8988T (cell line): ENCODE measurements at regions not wholly inside any gene's neighbourhood (a gene's known extent, or its start where the extent isn't known, plus 50 kb on each side); places are given as distances from the start of the nearest gene placed in this dataset.

Experiments used
- DNase-seq: peaks from one replicate; pipeline ENCODE4 v3.0.0; 2011

DNA sequence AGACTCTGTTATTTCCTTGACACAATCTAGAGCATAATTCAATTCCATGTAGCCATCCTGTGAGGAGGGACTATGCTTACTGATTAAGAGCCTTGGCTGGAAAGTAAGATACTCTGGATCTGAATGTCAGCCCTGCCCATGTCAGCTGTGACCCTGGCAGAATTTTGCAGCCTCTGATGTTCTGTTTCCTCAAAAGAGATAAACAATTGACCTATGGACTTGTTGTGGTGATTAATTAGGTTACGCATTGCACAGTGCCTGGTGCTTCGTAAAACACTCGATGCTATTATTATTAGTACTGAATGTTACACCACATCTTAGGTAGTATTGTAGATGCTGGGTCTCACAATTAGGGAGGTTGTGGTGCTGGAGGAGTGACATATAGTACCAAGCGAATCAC, 161.3 kb upstream of the MEIS2 start:
- no peak for DNase-seq

DNA sequence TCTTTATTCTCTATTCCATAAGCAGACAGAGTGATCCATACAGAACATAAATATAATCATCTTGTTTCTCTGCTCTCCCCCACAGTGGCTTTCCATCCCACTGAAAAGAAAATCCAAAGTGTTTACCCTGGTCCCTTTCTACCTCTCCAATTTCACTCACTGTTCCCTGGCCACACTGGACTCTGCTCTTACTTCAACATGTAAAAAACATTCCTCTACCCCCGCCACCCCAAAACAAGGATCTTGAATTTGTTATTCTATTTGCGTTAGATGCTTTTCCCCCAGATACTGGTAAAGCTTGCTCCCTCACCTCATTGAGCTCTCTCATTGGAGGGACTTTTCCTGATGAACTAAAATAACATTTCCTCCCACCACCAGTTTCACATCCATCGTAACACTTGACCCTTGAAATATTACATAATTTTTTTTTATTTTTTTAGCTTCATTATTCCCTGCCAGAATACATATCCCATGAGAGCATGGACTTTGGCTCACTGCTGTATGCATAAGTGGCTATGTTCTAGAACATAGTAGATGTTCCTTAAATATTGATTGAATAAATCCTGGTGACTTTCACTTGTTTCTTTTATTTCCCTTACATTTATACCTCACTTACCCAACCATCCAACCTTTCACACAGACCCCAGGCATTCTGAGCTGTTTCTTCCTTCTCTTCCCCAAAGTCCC, 162.7 kb upstream of the MEIS2 start:
- no peak for DNase-seq

DNA sequence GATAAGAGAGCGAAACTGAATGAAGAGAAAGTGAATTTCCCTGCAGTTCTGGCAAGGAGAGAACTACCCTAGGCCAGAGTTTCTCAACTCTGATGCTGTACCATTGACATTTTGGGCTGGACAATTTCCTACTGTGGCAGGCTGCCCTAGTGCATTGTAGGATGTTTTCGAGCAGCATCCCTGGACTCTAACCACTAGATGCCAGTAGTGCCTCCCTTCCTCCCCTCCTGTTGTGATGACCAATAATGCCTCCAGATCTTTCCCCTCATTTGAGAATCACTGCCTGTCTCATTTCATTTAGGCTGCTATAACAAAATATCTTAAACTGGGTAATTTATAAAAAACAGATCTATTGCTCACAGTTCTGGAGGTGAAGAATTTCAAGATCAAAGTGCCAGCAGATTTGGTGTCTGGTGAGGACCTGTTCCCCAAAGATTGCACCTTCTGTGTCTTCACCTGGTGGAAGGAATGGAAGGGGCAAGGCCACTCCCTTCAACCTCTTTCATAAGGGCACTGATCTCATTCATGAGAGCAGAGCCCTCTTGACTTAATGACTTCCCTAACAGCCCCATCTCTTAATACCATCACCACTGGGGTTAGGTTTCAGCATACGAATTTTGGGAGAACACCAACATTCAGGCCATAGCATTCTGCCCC, 188.9 kb upstream of the MEIS2 start:
- no peak for DNase-seq

DNA sequence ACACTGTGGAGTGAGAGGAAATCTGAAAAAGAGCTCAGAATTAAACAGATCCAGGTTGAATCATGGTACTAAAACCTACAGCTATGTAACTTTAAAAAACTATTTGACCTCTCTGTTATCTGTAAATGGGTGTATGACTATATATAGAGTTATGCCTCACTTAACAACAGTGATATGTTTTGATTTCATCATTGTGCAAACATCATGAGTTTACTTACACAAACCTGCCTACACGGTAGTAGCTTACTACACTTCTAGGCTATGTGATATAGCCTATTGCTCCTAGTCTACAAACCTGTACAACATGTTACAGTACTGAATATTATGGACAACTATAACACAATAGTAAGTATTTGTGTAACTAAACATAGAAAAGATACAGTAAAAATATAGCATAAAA, 191.6 kb upstream of the MEIS2 start:
- no peak for DNase-seq

GRCh38 chr15:37298271-37298670, 197.9 kb upstream of the MEIS2 start:
- DNase-seq = no peak

- DNase-seq = no peak
These were observed 239.1 kb upstream of the MEIS2 start for GRCh38 chr15:37339437-37339836.

DNA sequence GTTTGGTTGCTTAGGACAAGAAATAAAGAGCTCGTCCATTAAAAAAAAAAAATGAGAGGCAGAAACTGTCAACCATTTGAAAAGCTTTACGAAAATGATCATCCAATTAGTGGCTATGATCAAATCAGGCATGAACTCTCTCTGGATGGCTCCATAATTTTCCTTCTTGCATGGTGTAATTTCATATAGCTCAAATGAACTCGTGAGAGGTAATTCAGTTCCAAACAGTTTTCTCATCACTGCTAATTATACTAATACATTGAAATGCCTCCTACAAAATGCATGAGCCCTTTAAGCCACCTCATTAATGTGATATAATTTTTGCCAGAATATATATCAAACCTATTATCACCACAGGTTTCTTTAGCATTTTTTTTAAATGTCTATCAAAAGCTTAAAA, 239.5 kb upstream of the MEIS2 start:
- no peak for DNase-seq

- no peak for DNase-seq
These were observed 240.1 kb upstream of the MEIS2 start for GRCh38 chr15:37340438-37340837.

GRCh38 chr15:37359101-37359892, 258.9 kb upstream of the MEIS2 start:
- DNase-seq = no peak

- DNase-seq = no peak
These were observed 259.5 kb upstream of the MEIS2 start for GRCh38 chr15:37359893-37360290.

DNA sequence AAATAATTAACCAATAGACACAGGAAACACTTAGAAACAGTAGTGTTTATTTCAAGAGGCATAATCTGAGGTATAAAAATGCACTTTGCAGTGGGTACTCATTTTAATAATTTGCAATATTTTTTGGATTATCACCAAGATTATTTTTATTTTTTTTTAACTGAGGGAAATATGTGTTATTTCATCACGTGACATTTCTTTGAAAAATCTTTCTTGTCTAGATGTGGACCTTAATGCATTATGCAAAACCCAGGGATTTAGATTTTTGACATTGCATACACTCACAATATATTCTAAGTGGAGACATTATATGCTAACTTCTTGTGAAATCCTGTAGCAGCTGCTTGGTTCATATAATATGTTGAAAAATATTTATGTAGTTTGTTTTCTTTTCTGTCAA, 260.4 kb upstream of the MEIS2 start:
- no peak for DNase-seq

- DNase-seq = no peak
These were observed 261.3 kb upstream of the MEIS2 start for GRCh38 chr15:37361621-37362020.

GRCh38 chr15:37362414-37362813, 262.1 kb upstream of the MEIS2 start:
- DNase-seq = no peak

DNA sequence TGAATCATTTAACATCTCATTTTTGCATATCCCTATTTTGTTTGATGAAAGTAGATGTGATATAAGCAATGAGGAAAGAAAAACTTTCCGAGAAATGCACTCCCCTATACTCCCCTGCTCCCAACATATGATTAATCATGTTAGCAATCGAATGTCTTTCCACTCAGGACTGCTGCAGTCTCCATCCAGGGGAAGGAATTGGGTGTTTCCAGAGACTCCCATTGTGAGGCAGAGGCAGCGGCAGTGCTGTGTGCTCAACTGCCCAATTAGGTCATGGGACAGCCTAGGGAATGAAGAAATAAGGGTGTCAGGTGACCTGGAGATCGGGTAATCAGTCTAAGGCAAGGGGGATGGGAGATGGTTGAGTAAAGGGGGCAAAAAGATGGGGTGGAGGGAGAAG, 268.6 kb upstream of the MEIS2 start:
- no peak for DNase-seq

GRCh38 chr15:37370941-37371340, 270.6 kb upstream of the MEIS2 start:
- DNase-seq = no peak

- DNase-seq = no peak
These were observed 271.7 kb upstream of the MEIS2 start for GRCh38 chr15:37372064-37372463.

- no peak for DNase-seq
These were observed 275.2 kb upstream of the MEIS2 start for GRCh38 chr15:37375519-37375918.

- no peak for DNase-seq
These were observed 277.1 kb upstream of the MEIS2 start for GRCh38 chr15:37377428-37377827.

- no peak for DNase-seq
These were observed 294.2 kb upstream of the MEIS2 start for GRCh38 chr15:37394402-37395099.

DNA sequence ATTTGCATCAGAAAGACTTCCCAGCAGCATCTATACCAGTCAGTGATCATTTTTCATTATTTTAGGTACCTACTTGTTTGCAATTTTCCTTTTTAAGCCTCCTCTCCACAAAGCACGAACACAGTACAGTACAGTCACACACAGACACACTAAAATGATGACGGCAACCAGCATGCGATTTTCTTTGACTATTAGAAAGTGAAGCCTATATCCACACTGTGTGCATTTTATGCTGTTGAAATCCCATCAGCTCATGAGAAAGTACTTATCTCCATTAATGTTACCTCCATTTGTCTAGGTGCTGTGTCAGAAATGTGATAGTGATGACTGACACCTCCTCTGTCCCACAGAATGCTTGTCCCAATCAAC, 294.7 kb upstream of the MEIS2 start:
- DNase-seq = no peak

DNA sequence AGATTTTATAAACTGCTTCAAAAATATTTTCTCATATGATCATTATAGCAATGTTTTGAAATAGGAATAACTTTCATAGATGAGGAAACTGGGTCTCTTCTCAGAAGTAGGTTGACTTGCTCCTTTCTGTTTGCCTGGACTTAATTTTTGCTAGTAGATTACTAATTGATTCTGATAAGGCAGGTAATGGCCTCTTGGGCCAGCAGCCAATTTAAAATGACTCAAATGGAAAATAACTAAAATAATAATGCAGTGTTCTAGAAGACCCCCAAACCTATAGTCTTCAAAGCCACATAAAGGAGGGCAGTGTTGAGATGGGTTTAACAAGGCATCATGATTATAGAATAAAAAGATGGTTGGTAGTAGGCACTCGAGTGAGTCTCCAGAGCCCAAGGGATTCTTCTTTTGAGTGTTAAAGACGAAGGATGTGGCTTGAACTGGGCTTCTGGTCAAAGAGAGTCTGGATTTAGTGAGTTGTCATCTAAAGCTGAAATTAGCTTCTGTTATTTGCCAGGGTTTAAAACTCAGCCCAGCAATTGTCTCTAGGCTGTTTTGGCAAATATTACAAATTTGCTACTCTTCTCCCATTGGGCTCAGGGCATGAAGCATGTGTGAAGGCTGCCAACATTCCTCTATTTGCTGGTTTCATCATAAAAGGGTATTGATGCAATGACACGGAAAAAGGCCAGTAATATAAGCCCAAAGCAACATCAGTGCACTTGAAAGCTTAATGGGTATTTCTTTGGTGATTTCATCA, 297.1 kb upstream of the MEIS2 start:
- DNase-seq = no peak

DNA sequence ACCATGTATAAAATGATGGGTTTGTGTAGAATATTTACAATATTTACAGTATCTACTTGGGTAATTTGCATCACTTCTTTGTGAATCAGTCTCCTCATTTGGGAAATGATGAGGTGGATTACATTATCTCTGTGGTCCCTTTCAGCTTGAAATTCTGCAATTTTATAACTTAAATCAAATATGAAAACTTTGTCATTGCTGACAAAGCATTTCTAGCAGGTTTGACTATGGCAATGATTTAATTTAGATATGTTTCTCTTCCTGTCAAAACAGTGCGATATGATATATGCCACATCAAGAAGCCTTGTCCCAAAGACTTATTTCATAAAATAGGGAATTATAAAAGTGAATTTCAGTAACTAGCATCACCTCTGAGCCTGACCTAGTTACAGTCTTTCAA, 315.8 kb upstream of the MEIS2 start:
- DNase-seq = no peak

DNA sequence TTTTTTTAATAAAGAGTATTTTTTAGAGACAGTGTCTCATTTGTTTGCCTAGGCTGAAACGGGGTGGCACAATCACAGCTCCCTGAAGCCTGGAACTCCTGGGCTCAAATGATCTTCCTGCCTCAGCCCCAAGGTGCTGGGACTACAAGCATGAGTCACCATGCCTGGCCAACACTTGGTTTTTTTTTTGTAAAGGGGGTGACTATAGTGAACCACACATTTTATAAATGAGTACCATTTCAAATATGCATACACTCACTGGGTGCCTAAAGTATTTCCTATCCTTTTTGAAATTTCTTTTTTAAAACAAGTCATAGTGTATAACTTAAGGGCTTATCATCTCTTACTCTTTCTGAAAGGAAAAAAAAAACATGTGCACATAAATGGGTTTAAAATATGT, 325.2 kb upstream of the MEIS2 start:
- no peak for DNase-seq
